H1 (cell line): ENCODE measurements at regions not wholly inside any gene's neighbourhood (a gene's known extent, or its start where the extent isn't known, plus 50 kb on each side); places are given as distances from the start of the nearest gene placed in this dataset.

ENCODE experiments used
- CHD2 ChIP-seq: IDR thresholded peaks from 2 replicates; pipeline ENCODE4 v1.6.1; 2012; ENCODE audit warnings: low read length, improper control_type of control experiment
- TF ChIP-seq, protein P1 (sequence below): fragments of 300-600 bp; sonication (generic); IDR thresholded peaks from 2 replicates; pipeline ENCODE4 v1.7.1; 2012; ENCODE audit warnings: low read length, moderate library complexity, mild to moderate bottlenecking, inconsistent platforms; ENCODE audit not compliant: insufficient replicate concordance

DNA sequence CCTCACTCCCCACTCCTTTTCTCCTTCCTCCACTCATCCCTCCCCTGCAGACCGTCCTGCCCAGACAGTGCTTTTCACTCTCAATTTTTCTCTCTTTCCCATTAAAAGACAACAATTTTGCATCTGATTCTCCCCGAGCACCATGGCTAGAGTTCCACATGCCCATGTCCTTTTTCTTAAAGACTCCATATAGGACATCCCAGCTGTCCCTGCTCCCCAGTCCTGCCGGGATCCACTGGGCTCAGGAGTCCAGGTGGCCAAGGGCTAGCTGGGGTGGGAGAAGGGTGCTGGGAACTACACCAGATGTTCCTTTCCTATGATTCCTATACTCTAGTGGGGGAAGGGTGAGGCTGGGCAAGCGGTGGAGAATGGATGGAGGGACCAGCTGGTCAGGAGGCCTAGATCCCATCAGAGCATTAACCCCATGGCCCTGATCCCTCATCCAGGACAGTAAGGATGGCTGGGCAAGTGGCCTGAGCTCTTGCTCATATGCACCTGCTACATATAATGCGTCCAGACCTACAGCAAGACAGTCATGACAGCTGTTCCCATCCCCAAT, 52.8 kb upstream of the RMDN2 start (continued):
- TF ChIP-seq, protein P1, sequence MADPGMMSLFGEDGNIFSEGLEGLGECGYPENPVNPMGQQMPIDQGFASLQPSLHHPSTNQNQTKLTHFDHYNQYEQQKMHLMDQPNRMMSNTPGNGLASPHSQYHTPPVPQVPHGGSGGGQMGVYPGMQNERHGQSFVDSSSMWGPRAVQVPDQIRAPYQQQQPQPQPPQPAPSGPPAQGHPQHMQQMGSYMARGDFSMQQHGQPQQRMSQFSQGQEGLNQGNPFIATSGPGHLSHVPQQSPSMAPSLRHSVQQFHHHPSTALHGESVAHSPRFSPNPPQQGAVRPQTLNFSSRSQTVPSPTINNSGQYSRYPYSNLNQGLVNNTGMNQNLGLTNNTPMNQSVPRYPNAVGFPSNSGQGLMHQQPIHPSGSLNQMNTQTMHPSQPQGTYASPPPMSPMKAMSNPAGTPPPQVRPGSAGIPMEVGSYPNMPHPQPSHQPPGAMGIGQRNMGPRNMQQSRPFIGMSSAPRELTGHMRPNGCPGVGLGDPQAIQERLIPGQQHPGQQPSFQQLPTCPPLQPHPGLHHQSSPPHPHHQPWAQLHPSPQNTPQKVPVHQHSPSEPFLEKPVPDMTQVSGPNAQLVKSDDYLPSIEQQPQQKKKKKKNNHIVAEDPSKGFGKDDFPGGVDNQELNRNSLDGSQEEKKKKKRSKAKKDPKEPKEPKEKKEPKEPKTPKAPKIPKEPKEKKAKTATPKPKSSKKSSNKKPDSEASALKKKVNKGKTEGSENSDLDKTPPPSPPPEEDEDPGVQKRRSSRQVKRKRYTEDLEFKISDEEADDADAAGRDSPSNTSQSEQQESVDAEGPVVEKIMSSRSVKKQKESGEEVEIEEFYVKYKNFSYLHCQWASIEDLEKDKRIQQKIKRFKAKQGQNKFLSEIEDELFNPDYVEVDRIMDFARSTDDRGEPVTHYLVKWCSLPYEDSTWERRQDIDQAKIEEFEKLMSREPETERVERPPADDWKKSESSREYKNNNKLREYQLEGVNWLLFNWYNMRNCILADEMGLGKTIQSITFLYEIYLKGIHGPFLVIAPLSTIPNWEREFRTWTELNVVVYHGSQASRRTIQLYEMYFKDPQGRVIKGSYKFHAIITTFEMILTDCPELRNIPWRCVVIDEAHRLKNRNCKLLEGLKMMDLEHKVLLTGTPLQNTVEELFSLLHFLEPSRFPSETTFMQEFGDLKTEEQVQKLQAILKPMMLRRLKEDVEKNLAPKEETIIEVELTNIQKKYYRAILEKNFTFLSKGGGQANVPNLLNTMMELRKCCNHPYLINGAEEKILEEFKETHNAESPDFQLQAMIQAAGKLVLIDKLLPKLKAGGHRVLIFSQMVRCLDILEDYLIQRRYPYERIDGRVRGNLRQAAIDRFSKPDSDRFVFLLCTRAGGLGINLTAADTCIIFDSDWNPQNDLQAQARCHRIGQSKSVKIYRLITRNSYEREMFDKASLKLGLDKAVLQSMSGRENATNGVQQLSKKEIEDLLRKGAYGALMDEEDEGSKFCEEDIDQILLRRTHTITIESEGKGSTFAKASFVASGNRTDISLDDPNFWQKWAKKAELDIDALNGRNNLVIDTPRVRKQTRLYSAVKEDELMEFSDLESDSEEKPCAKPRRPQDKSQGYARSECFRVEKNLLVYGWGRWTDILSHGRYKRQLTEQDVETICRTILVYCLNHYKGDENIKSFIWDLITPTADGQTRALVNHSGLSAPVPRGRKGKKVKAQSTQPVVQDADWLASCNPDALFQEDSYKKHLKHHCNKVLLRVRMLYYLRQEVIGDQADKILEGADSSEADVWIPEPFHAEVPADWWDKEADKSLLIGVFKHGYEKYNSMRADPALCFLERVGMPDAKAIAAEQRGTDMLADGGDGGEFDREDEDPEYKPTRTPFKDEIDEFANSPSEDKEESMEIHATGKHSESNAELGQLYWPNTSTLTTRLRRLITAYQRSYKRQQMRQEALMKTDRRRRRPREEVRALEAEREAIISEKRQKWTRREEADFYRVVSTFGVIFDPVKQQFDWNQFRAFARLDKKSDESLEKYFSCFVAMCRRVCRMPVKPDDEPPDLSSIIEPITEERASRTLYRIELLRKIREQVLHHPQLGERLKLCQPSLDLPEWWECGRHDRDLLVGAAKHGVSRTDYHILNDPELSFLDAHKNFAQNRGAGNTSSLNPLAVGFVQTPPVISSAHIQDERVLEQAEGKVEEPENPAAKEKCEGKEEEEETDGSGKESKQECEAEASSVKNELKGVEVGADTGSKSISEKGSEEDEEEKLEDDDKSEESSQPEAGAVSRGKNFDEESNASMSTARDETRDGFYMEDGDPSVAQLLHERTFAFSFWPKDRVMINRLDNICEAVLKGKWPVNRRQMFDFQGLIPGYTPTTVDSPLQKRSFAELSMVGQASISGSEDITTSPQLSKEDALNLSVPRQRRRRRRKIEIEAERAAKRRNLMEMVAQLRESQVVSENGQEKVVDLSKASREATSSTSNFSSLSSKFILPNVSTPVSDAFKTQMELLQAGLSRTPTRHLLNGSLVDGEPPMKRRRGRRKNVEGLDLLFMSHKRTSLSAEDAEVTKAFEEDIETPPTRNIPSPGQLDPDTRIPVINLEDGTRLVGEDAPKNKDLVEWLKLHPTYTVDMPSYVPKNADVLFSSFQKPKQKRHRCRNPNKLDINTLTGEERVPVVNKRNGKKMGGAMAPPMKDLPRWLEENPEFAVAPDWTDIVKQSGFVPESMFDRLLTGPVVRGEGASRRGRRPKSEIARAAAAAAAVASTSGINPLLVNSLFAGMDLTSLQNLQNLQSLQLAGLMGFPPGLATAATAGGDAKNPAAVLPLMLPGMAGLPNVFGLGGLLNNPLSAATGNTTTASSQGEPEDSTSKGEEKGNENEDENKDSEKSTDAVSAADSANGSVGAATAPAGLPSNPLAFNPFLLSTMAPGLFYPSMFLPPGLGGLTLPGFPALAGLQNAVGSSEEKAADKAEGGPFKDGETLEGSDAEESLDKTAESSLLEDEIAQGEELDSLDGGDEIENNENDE: no peak
- no peak for TF ChIP-seq CHD2
